Muscle of leg (tissue), 3 donors: ENCODE measurements at regions not wholly inside any gene's neighbourhood (a gene's known extent, or its start where the extent isn't known, plus 50 kb on each side); places are given as distances from the start of the nearest gene placed in this dataset.
"Not testable (repeated sequence)": the region's sequence is repeated elsewhere in the genome, so short reads cannot be mapped to it uniquely, and the experiment has no call there.

Source experiments
- DNase-seq: peaks from one replicate; pipeline ENCODE4 v3.0.0; 2013
- H3K27ac ChIP-seq: one replicate; pipeline ENCODE4 v1.5.1; 2013; ENCODE audit warnings: mild to moderate bottlenecking, low read length, control low read depth
- H3K27me3 ChIP-seq: one replicate; pipeline ENCODE4 v1.6.1; 2013; ENCODE audit warnings: low read length; ENCODE audit not compliant: control insufficient read depth, insufficient read depth
- H3K36me3 ChIP-seq: one replicate; pipeline ENCODE4 v1.6.1; 2013; ENCODE audit warnings: low read length; ENCODE audit not compliant: control insufficient read depth, insufficient read depth
- H3K4me1 ChIP-seq: one replicate; pipeline ENCODE4 v1.6.1; 2013; ENCODE audit warnings: low read length; ENCODE audit not compliant: control insufficient read depth, insufficient read depth
- H3K4me3 ChIP-seq: one replicate; pipeline ENCODE4 v1.5.1; 2013; ENCODE audit warnings: low read length, control low read depth
- H3K9me3 ChIP-seq: replicated peaks from 2 replicates; pipeline ENCODE4 v1.6.1; 2013; ENCODE audit warnings: low read depth, low read length; ENCODE audit not compliant: control insufficient read depth
- WGBS: methylation state at CpG from one replicate; pipeline ENCODE4 v1.1.5; 2013; ENCODE audit warnings: missing lambda C conversion rate; ENCODE audit not compliant: insufficient coverage; 5-methylcytosine and 5-hydroxymethylcytosine counted together

DNA sequence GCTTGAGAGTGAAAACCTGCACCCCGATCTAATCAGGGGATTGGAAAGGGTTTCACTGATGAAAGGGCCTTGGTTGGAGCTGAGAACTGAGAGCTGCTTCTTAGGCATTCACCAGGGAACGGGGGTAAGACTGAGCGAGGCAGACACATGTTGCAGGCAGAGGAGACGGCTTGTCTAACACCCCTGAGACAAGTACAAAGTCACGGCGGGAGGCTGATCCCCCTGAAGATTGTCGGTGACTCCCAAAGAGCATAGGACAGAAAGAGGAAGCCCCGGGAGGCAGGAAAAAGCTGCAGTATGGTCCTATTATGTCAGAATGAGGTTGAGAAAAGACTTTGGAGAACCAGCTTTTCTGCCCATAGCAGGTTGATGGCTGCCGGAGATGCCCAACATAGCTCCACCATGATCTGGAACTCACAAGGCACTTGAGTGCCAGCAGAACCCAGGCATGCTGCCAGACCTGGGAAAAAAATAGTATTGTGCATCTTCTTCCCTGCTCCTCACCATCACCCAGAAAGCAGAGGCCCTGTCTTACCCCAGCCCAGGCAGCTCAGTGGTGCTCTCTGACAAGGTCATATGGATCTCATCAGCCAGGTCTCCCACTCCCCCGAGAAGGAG is 463.9 kb upstream of the PROX1 start:
- Histone ChIP-seq H3K27me3 (no peaks in the 10 kb centered on the region), H3K9me3 (peaks cover 5% of the 10 kb centered on the region), H3K36me3 (no peaks in the 10 kb centered on the region), H3K4me1 (no peaks in the 10 kb centered on the region), H3K27ac (no peak overlapping the region), H3K4me3 (no peak overlapping the region)
- DNase-seq, result no peak
- 56% methylated on average over 10 of the region's 10 CpGs for WGBS

DNA sequence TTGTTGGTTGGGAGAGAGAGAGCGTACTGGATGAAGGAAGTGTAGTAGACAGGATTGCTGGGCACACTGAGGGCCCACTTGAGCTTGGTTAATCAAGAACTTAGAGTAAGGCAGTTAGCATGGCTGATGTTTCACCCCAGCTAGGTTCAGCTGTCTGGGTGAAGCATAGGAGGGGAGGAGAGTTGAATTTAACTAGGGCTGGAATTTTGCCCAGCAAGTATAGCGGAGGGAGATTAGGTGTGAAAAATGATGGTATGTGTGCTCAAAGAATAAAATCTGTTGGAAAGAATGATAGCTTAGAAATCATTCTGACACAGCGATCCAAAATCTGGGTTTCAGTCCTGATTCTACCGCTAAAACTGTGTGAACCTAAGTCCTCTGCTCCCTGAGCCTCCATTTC is 461.5 kb upstream of the PROX1 start:
- whole genome bisulfite sequencing, result 54% methylated on average over 2 of the region's 4 CpGs
- H3K4me1 ChIP-seq, result no peaks in the 10 kb centered on the region
- no peaks in the 10 kb centered on the region for H3K27me3 ChIP-seq
- H3K36me3 ChIP-seq, result no peaks in the 10 kb centered on the region
- peaks cover 5% of the 10 kb centered on the region for H3K9me3 ChIP-seq
- H3K4me3 ChIP-seq, result no peak overlapping the region
- peak; percentile 6 for DNase-seq
- no peak overlapping the region for H3K27ac ChIP-seq

DNA sequence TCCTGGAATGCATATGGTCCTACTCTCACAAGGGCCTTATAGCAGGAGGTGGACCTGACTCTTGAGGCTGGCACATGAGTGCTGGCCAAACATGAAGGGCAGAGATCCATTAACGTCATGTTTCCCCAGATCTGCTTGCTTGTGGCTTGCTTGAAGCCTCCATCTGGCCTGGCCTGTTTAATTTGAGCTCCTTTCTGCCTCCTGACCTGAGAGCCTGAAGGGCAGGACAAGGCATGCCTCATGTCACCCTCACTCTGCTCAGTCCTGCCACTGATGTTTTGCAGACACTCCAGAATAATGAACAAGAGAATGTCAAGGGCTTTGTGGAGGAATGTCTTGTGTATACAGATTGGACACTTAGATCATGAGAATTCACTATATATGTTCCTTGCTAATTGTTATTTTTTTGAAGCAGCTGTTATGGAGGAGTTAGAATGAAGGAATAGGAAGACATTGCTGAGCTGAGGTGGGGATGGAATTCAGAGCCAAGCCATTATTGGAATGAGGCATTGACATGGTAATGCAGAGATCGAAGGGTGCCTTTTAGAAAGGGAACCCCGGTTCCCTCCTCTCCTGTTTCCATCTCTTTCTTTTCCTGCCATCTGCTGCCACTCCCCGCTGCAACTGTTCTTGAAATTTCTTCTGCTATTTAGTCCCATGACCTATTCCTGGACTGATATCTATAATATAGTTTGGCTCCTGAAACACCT is 457.0 kb upstream of the PROX1 start:
- H3K36me3 ChIP-seq, result no peaks in the 10 kb centered on the region
- WGBS, result 15% methylated on average over 1 of the region's 4 CpGs
- no peak overlapping the region for H3K27ac ChIP-seq
- no peak overlapping the region for H3K4me3 ChIP-seq
- no peaks in the 10 kb centered on the region for H3K9me3 ChIP-seq
- H3K4me1 ChIP-seq, result no peaks in the 10 kb centered on the region
- no peaks in the 10 kb centered on the region for H3K27me3 ChIP-seq
- no peak for DNase-seq

DNA sequence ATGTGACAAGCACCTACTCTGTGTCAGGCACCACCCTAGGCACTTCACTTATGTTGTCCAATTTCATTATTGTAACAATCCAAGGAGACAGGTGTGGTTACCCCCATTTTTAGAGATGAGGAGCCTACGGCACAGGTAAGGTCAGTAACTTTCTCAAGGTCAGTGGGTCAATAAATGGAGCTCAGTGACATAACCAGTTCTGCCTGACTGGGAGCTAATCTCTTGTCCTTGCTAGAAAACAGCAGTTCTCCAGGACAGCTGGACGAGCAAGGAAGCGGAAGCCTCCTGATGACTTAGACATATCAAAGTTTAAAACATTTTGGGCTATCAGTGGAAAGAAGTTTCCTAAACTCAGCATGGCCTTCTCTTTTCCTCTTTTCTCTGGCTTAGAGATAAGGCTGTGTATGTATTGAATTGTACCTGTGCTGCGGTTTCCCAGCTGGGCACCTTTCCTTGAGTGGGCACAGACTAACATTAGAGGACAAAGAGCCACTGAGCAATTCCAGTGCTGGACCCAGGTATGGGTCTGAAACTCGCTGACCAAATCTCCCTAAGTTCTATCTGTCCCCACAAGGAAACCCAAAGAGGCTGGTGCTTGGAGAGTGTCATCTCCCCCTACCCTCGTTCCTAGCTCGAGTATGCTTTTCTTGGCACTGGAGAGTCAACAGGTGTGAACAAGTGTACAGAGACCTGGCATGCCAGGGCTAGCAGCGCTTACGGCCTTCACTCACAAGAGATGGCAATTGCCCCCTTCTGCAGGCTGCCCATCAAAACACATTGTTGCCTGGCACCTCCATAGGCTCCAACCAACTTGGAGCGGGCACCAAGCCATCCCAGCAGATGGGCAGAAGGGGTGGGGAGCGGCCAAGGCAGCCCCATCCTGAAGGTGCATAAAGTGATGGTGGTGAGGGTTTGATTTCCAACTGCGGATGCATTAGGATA is 456.1 kb upstream of the PROX1 start:
- no peak overlapping the region for H3K4me3 ChIP-seq
- H3K36me3 ChIP-seq, result no peaks in the 10 kb centered on the region
- no peaks in the 10 kb centered on the region for H3K27me3 ChIP-seq
- no peak for DNase-seq
- no peaks in the 10 kb centered on the region for H3K9me3 ChIP-seq
- 88% methylated on average over 8 of the region's 12 CpGs for WGBS
- no peaks in the 10 kb centered on the region for H3K4me1 ChIP-seq
- no peak overlapping the region for H3K27ac ChIP-seq

DNA sequence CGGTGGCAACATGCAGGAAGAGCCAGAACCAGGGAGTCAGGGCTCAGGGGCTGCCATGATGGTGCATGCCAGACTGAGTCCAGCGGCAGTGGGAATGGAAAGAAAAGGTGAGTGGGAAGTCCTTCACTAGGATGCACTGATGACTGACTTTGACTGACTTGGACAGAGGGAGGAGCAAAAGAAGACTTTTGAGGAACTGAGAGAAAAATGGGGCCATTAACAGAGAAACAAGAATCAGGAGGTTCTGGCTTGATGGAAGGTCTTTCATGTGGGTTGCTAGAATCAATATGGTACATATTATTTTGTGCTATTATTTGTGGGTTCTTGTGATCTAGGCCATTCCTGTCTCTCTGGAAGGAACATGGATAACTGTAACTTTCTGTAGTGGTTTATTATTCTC is 454.6 kb upstream of the PROX1 start:
- Histone ChIP-seq H3K27ac (no peak overlapping the region), H3K27me3 (no peaks in the 10 kb centered on the region), H3K36me3 (no peaks in the 10 kb centered on the region), H3K4me1 (no peaks in the 10 kb centered on the region), H3K4me3 (no peak overlapping the region), H3K9me3 (no peaks in the 10 kb centered on the region)
- 98% methylated on average over 2 of the region's 2 CpGs for WGBS
- no peak for DNase-seq

DNA sequence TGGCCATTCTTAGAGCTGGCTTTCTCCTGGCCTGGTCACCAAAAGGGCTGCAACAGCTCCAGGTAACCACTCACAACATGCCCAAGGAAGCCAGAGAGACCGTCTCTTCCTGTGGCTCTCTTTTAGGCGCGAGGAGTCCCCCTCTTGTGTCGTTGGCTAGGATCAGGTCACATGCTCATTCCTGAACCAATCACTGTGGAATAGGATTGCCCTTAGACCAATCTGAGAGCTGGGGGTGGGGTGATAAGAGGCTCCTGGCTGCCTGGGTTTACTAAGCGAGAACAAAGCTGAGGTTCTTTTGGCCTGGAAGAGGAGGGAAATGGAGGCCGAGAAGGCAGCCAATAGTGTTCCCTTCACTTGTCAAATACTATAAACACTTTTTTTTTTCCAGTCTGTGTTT is 452.1 kb upstream of the PROX1 start:
- Histone ChIP-seq H3K4me1 (no peaks in the 10 kb centered on the region), H3K36me3 (no peaks in the 10 kb centered on the region), H3K27ac (no peak overlapping the region), H3K27me3 (no peaks in the 10 kb centered on the region), H3K4me3 (no peak overlapping the region), H3K9me3 (no peaks in the 10 kb centered on the region)
- DNase-seq, result no peak
- WGBS, result no CpG with 5 or more reads among the region's 6 CpGs

DNA sequence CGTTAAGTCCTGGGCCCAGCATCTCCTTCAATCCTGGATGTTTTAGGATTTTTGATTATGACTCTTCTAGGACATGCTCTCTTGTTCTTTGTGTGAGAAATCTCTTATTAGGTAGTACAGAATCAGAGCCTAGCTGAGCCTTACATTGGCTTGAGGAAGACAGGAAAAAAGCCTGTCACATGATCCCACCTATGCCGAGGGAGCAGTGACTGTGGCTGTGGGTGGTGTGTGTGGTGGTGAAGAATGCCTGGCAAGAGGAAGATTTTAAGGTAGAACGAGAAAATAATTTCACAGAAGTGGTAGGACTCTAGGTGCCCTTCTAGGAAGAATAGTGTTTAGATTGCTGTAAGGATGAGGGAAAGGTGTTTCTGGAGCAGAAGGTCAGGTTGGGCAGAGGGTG is 449.5 kb upstream of the PROX1 start:
- Histone ChIP-seq H3K4me1 (no peaks in the 10 kb centered on the region), H3K9me3 (no peaks in the 10 kb centered on the region), H3K36me3 (no peaks in the 10 kb centered on the region), H3K4me3 (no peak overlapping the region), H3K27me3 (no peaks in the 10 kb centered on the region), H3K27ac (no peak overlapping the region)
- no peak for DNase-seq
- 50% methylated on average over 3 of the region's 3 CpGs for WGBS

DNA sequence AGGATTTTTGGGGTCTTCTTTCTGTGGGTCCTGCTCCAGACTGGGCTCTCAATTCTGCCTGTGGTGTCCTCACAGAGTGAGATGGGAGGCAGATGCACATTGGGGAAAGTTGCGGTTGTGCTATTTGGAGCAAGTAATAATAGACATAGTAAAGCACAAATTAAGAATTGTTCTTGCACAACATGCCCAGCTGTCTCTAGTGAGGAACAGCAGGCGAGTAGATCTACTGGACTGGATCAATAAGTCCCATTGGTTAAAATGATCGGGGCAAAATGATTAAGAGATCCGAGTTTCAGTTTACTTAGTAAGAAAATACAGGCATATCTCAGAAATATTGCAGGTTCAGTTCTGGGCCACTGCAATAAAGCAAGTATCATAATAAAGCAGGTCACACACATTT is 448.3 kb upstream of the PROX1 start:
- WGBS, result 83% methylated on average over 3 of the region's 4 CpGs
- Histone ChIP-seq H3K27ac (no peak overlapping the region), H3K36me3 (no peaks in the 10 kb centered on the region), H3K4me3 (no peak overlapping the region), H3K9me3 (no peaks in the 10 kb centered on the region), H3K27me3 (no peaks in the 10 kb centered on the region), H3K4me1 (no peaks in the 10 kb centered on the region)
- no peak for DNase-seq

DNA sequence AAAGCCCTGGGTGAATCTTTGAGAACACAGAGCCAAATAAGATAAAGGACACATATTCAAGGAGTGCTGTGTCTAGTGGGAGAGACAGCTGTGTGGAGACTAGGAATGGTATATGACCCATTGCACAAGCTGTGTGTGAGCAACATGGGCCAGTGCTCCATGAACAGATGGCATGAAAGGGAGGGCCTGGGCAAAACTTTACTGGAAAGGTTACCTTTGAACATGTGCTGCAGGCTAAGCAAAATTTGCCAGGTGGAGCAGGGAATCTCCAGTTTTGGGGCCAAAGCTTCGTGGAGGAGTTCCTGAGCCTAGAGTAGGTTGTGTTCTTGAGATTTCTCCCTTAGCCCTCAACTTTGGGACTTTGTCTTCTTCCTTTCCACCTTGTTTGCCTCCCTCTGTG is 446.1 kb upstream of the PROX1 start:
- H3K9me3 ChIP-seq, result no peaks in the 10 kb centered on the region
- WGBS, result no CpG with 5 or more reads among the region's 1 CpG
- no peak overlapping the region for H3K4me3 ChIP-seq
- no peaks in the 10 kb centered on the region for H3K27me3 ChIP-seq
- H3K4me1 ChIP-seq, result no peaks in the 10 kb centered on the region
- DNase-seq, result peak; percentile 1
- no peak overlapping the region for H3K27ac ChIP-seq
- H3K36me3 ChIP-seq, result no peaks in the 10 kb centered on the region

DNA sequence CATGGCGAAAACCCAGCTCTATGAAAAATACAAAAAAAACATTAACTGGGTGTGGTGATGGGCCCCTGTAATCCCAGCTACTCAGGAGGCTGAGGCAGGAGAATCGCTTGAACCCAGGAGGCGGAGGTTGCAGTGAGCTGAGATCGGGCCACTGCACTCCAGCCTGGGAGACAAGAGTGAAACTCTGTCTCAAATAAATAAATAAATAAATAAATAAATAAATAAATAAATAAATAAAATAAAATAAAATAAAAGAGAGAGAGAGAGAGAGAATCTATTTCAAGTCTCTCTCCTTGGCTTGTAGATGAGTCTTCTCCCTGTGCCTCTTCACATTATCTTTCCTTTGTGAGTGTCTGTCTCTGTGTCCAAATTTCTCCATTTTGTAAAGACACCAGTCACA is 442.6 kb upstream of the PROX1 start:
- H3K9me3 ChIP-seq, H3K27me3 ChIP-seq, H3K4me1 ChIP-seq, DNase-seq, H3K4me3 ChIP-seq, H3K36me3 ChIP-seq, H3K27ac ChIP-seq: not testable (repeated sequence)
- 83% methylated on average over 1 of the region's 4 CpGs for WGBS
